ENCODE measurements at regions not wholly inside any gene's neighbourhood (a gene's known extent, or its start where the extent isn't known, plus 50 kb on each side); places are given as distances from the start of the nearest gene placed in this dataset.

DNA sequence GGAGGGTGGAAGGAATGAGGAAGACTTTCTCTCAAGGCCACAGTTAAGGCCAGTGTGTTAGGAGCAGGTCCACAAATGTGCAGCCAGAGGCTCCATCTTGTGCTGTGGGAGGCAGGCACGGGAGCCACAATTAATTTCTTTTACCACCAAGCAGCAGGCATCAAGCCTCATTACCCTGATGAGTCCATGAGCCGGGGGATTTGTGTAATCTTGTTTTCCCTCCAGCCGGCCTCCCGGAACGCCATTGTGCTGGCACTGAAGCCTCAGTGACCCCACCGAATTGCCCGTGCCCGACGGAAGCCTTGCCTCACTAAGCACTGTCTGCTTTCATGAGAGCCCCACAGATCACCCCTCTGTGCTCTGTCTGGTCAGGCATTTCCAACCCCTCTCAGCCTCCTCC is 154.7 kb upstream of the STX18 start:
- 88 to 93% methylated on average over 5 to 9 of the region's 9 CpGs for whole genome bisulfite sequencing, 2 donors (ENCODE audit: low coverage in 1 of 2)
- in situ Hi-C loops (cut with MboI; ENCODE audit: low pct_ligation_motif_present in 1 of 4, low pct_unique_long_range_greater_than_20kb in 1 of 4, low sequenced_read_pairs in 3 of 4) = no loop called here

DNA sequence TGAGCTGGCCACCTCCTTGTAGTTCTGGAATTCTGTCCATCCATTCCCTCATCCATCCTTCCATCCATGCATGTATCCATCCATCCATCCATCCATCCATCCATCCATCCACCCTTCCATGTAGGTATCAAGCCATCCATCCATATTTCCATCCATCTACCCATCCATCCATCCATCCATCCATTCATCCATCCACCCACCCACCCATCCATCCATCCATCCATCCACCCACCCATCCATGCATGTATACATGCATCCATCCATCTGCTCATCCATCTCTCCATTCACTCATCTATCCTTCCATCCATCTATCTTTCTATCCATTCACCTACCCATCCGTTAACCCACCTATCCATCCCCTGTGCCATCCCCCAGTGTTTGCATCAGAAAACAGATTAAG is 153.6 kb upstream of the STX18 start:
- H3K4me1 ChIP-seq = no peaks in the 10 kb centered on the region
- H3K36me3 ChIP-seq = no peaks in the 10 kb centered on the region
- H3K27me3 ChIP-seq = no peaks in the 10 kb centered on the region
- no peak overlapping the region for H3K27ac ChIP-seq
- intact Hi-C loops (cut with DNase I; ENCODE audit: low total_unique reads) (no loop called here), in situ Hi-C loops (cut with MboI; ENCODE audit: low pct_ligation_motif_present in 1 of 4, low pct_unique_long_range_greater_than_20kb in 1 of 4, low sequenced_read_pairs in 3 of 4) (no loop called here)
- DNase-seq = no peak
- 90 to 100% methylated on average over 1 of the region's 1 CpG for WGBS, 2 donors (ENCODE audit: low coverage in 1 of 2)
- H3K9me3 ChIP-seq = no peaks in the 10 kb centered on the region
- no peak for TF ChIP-seq EP300 (IDR thresholded peaks at IDR 0.05; ENCODE audit: low read depth)
- no peak for TF ChIP-seq POLR2A (IDR thresholded peaks at IDR 0.05)
- TF ChIP-seq, protein P1, sequence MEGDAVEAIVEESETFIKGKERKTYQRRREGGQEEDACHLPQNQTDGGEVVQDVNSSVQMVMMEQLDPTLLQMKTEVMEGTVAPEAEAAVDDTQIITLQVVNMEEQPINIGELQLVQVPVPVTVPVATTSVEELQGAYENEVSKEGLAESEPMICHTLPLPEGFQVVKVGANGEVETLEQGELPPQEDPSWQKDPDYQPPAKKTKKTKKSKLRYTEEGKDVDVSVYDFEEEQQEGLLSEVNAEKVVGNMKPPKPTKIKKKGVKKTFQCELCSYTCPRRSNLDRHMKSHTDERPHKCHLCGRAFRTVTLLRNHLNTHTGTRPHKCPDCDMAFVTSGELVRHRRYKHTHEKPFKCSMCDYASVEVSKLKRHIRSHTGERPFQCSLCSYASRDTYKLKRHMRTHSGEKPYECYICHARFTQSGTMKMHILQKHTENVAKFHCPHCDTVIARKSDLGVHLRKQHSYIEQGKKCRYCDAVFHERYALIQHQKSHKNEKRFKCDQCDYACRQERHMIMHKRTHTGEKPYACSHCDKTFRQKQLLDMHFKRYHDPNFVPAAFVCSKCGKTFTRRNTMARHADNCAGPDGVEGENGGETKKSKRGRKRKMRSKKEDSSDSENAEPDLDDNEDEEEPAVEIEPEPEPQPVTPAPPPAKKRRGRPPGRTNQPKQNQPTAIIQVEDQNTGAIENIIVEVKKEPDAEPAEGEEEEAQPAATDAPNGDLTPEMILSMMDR (IDR thresholded peaks at IDR 0.05) = no peak
- TF ChIP-seq POLR2AphosphoS5 (IDR thresholded peaks at IDR 0.05) = no peak
- H3K4me3 ChIP-seq = no peak overlapping the region

More for the DNA sequence above, 154.7 kb upstream of the STX18 start:
- no peak for TF ChIP-seq EP300 (IDR thresholded peaks at IDR 0.05; ENCODE audit: low read depth)
- TF ChIP-seq POLR2A (IDR thresholded peaks at IDR 0.05) = no peak
- TF ChIP-seq, protein P1 (IDR thresholded peaks at IDR 0.05) = no peak
- no peak for TF ChIP-seq POLR2AphosphoS5 (IDR thresholded peaks at IDR 0.05)
- H3K36me3 ChIP-seq = no peaks in the 10 kb centered on the region
- no peak for DNase-seq
- no peaks in the 10 kb centered on the region for H3K9me3 ChIP-seq
- no peaks in the 10 kb centered on the region for H3K27me3 ChIP-seq
- H3K27ac ChIP-seq = no peak overlapping the region
- intact Hi-C loops (cut with DNase I; ENCODE audit: low total_unique reads) = no loop called here
- H3K4me3 ChIP-seq = no peak overlapping the region
- H3K4me1 ChIP-seq = no peaks in the 10 kb centered on the region

DNA sequence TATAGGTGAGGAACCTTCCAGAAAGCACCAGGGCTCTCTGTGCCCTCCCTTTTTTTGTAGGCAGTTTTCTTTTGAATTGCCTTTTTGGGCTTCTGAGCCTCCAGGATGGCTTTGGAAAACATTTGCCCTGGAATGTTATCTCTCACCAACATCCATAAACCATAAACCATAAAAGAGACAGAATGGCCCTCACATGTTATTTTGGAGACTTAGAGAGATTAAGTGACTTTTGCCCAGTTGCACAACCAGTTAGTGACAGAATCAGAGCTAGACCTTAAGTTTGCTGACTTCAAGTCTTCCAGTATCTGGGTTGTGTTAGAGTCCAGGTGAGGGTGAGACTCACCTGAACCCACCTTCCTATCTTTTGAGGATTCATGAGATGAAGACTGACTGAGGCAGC is 153.0 kb upstream of the STX18 start:
- no peak for DNase-seq
- no peaks in the 10 kb centered on the region for H3K36me3 ChIP-seq
- H3K4me3 ChIP-seq = no peak overlapping the region
- intact Hi-C loops (cut with DNase I; ENCODE audit: low total_unique reads) = no loop called here
- H3K27me3 ChIP-seq = no peaks in the 10 kb centered on the region
- no peaks in the 10 kb centered on the region for H3K4me1 ChIP-seq
- TF ChIP-seq POLR2AphosphoS5 (IDR thresholded peaks at IDR 0.05) = no peak
- TF ChIP-seq, protein P1 (IDR thresholded peaks at IDR 0.05) = no peak
- no peak for TF ChIP-seq EP300 (IDR thresholded peaks at IDR 0.05; ENCODE audit: low read depth)
- no peak for TF ChIP-seq POLR2A (IDR thresholded peaks at IDR 0.05)
- no peak overlapping the region for H3K27ac ChIP-seq
- H3K9me3 ChIP-seq = no peaks in the 10 kb centered on the region
- in situ Hi-C loops (cut with MboI; ENCODE audit: low pct_ligation_motif_present in 1 of 4, low pct_unique_long_range_greater_than_20kb in 1 of 4, low sequenced_read_pairs in 3 of 4) = no loop called here

DNA sequence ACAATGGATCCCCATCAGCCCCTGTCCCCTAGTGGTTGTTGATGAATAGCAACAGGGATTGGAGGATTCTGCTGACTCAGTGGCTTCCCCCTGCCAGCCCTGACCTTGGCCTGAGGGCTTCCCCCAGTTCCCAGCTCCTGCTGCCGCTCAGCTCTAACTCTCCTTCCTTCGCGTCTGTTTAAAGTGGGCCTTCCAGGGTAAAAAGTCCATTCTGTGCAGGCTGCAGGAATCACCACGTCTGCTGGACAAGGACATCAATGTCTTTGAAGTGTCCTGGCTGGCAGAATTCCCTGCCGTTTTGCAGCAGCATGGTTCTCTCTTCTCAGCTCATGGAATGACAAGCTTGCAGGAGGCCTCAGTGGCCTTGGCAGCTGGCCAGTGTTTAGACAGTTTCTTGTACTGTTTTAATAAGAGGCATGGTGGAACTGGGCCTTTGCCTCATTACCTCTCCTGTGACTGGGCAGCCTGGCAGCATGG is 152.5 kb upstream of the STX18 start:
- Histone ChIP-seq H3K4me3 (no peak overlapping the region), H3K36me3 (no peaks in the 10 kb centered on the region), H3K27me3 (no peaks in the 10 kb centered on the region), H3K9me3 (no peaks in the 10 kb centered on the region), H3K27ac (no peak overlapping the region), H3K4me1 (no peaks in the 10 kb centered on the region)
- in situ Hi-C loops (cut with MboI; ENCODE audit: low pct_ligation_motif_present in 1 of 4, low pct_unique_long_range_greater_than_20kb in 1 of 4, low sequenced_read_pairs in 3 of 4) (no loop called here), intact Hi-C loops (cut with DNase I; ENCODE audit: low total_unique reads) (no loop called here)
- TF ChIP-seq, protein P1 (IDR thresholded peaks at IDR 0.05) = no peak
- no peak for DNase-seq
- WGBS, 2 donors (ENCODE audit: low coverage in 1 of 2) = 62 to 64% methylated on average over 2 to 5 of the region's 5 CpGs
